ENCODE measurements at regions not wholly inside any gene's neighbourhood (a gene's known extent, or its start where the extent isn't known, plus 50 kb on each side); places are given as distances from the start of the nearest gene placed in this dataset.

DNA sequence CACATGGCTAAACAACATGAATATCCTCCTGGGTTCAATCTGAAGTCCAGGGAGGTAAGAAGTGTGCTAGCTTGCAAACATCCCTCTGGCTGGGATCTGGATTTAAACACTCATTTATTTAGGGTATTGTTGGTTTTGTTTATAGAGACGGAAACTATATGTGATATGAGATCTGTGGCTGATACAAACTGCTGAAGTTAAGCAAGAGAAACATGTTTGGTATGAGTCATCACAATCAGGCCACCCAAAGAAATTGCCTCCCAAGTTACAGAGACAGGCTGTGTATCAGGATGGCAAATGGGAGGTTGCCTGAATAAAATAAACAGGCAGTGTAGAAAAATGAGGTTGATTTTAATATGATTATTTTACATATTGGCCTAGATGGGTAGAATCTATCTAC is 562.1 kb downstream of the IGSF11 start:
- TF ChIP-seq, protein P1, sequence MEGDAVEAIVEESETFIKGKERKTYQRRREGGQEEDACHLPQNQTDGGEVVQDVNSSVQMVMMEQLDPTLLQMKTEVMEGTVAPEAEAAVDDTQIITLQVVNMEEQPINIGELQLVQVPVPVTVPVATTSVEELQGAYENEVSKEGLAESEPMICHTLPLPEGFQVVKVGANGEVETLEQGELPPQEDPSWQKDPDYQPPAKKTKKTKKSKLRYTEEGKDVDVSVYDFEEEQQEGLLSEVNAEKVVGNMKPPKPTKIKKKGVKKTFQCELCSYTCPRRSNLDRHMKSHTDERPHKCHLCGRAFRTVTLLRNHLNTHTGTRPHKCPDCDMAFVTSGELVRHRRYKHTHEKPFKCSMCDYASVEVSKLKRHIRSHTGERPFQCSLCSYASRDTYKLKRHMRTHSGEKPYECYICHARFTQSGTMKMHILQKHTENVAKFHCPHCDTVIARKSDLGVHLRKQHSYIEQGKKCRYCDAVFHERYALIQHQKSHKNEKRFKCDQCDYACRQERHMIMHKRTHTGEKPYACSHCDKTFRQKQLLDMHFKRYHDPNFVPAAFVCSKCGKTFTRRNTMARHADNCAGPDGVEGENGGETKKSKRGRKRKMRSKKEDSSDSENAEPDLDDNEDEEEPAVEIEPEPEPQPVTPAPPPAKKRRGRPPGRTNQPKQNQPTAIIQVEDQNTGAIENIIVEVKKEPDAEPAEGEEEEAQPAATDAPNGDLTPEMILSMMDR (IDR thresholded peaks at IDR 0.05 in 4 of 5, conservative IDR thresholded peaks at IDR 0.05 in 1 of 5): no peak
- TF ChIP-seq POLR2A (IDR thresholded peaks at IDR 0.05): no peak

Data from gastrocnemius medialis (tissue), 4 donors.